Fibroblast of skin of left biceps (primary cell): ENCODE measurements at regions not wholly inside any gene's neighbourhood (a gene's known extent, or its start where the extent isn't known, plus 50 kb on each side); places are given as distances from the start of the nearest gene placed in this dataset.
"Not testable (repeated sequence)": the region's sequence is repeated elsewhere in the genome, so short reads cannot be mapped to it uniquely, and the experiment has no call there.

Experiments
- DNase-seq, 2 experiments: peaks; one replicate each; pipeline ENCODE4 v3.0.0-alpha.2; 2013; ENCODE audit warnings: low read depth in 2 of 2

GRCh38 chr20:11677428-11677827 is 240.3 kb upstream of the BTBD3 start:
- no peak for DNase-seq

- DNase-seq: no peak
These were observed 239.9 kb upstream of the BTBD3 start for GRCh38 chr20:11677836-11678235.

- no peak for DNase-seq
These were observed 235.4 kb upstream of the BTBD3 start for GRCh38 chr20:11682285-11682684.

GRCh38 chr20:11686195-11686594 is 231.5 kb upstream of the BTBD3 start:
- DNase-seq: no peak

- no peak for DNase-seq
These were observed 230.7 kb upstream of the BTBD3 start for GRCh38 chr20:11686820-11687543.

GRCh38 chr20:11687546-11688292 is 230.0 kb upstream of the BTBD3 start:
- DNase-seq: no peak

GRCh38 chr20:11689262-11689661 is 228.4 kb upstream of the BTBD3 start:
- DNase-seq: no peak

GRCh38 chr20:11691766-11692165 is 225.9 kb upstream of the BTBD3 start:
- no peak for DNase-seq

GRCh38 chr20:11692567-11692966 is 225.1 kb upstream of the BTBD3 start:
- no peak for DNase-seq

GRCh38 chr20:11694467-11694866 is 223.2 kb upstream of the BTBD3 start:
- DNase-seq: no peak

GRCh38 chr20:11697055-11697454 is 220.6 kb upstream of the BTBD3 start:
- DNase-seq: no peak

- no peak for DNase-seq
These were observed 220.0 kb upstream of the BTBD3 start for GRCh38 chr20:11697646-11698045.

GRCh38 chr20:11698124-11698523 is 219.6 kb upstream of the BTBD3 start:
- DNase-seq: no peak

GRCh38 chr20:11700831-11701230 is 216.9 kb upstream of the BTBD3 start:
- DNase-seq: no peak

- no peak for DNase-seq
These were observed 214.8 kb upstream of the BTBD3 start for GRCh38 chr20:11702721-11703518.

- DNase-seq: no peak
These were observed 212.2 kb upstream of the BTBD3 start for GRCh38 chr20:11705512-11705911.

- not testable (repeated sequence) for DNase-seq
These were observed 209.5 kb upstream of the BTBD3 start for GRCh38 chr20:11708223-11708622.

- DNase-seq: no peak
These were observed 206.5 kb upstream of the BTBD3 start for GRCh38 chr20:11711214-11711613.

GRCh38 chr20:11712639-11713160 is 205.0 kb upstream of the BTBD3 start:
- no peak for DNase-seq

GRCh38 chr20:11714886-11715285 is 202.8 kb upstream of the BTBD3 start:
- DNase-seq: no peak

- DNase-seq: peak; percentile 86 to 89
These were observed 201.3 kb upstream of the BTBD3 start for GRCh38 chr20:11716239-11716944.

- DNase-seq: no peak
These were observed 200.8 kb upstream of the BTBD3 start for GRCh38 chr20:11716945-11717248.
